ENCODE measurements at regions not wholly inside any gene's neighbourhood (a gene's known extent, or its start where the extent isn't known, plus 50 kb on each side); places are given as distances from the start of the nearest gene placed in this dataset.

DNA sequence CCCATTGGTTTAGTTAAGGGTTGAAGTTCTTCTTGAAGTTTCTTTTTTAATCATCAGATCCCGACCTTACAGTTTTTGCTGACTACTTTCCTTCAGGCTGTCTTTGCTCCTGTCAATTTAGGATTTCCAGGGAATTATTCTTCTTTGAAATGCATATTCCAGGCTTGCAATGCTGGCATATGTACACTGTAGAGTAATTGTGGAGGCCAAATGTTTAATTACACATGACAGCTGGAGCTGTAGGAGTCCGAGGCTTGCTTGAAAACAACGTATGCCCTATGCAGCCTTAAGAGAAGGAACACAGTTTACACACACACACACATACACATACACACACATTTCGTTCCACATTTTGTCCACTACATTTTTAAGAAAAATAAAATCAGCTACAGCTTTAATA, 602.3 kb downstream of the TMEM182 start:
- TF ChIP-seq, protein P1, sequence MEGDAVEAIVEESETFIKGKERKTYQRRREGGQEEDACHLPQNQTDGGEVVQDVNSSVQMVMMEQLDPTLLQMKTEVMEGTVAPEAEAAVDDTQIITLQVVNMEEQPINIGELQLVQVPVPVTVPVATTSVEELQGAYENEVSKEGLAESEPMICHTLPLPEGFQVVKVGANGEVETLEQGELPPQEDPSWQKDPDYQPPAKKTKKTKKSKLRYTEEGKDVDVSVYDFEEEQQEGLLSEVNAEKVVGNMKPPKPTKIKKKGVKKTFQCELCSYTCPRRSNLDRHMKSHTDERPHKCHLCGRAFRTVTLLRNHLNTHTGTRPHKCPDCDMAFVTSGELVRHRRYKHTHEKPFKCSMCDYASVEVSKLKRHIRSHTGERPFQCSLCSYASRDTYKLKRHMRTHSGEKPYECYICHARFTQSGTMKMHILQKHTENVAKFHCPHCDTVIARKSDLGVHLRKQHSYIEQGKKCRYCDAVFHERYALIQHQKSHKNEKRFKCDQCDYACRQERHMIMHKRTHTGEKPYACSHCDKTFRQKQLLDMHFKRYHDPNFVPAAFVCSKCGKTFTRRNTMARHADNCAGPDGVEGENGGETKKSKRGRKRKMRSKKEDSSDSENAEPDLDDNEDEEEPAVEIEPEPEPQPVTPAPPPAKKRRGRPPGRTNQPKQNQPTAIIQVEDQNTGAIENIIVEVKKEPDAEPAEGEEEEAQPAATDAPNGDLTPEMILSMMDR (IDR thresholded peaks at IDR 0.05) = no peak
- TF ChIP-seq POLR2A (IDR thresholded peaks at IDR 0.05) = no peak

All from adrenal gland (tissue), 5 donors.